GM12878 (cell line): ENCODE measurements at regions not wholly inside any gene's neighbourhood (a gene's known extent, or its start where the extent isn't known, plus 50 kb on each side); places are given as distances from the start of the nearest gene placed in this dataset.

Source experiments
- ATAC-seq: fragments of 200-7000 bp; cut with Tn5 transposase; 3 replicates; pipeline ENCODE4 v1.9.1; 2020; ENCODE audit warnings: mild to moderate bottlenecking, moderate library complexity
- BruUV-seq: library from RNA; stranded (reverse); fragments of 400-500 nt; replicated peaks from 2 replicates; lab custom pipeline; 2021; lab: Mats Ljungman, UMichigan
- CTCF ChIA-PET: fragments of 300-600 bp; sonication (Branson Sonifier 250); formaldehyde crosslinking; extraction: SDS; loops from one replicate; lab custom pipeline; 2021; ENCODE audit warnings: inconsistent platforms; lab: Yijun Ruan, JAX
- POLR2A ChIA-PET: fragments of 350-600 bp; formaldehyde crosslinking; extraction: SDS; loops from one replicate; lab custom pipeline; 2021; ENCODE audit warnings: inconsistent platforms; lab: Charles Lee
- RAD21 ChIA-PET: fragments of 300-600 bp; sonication (Branson Sonifier 250); formaldehyde crosslinking; loops from one replicate; lab custom pipeline; 2023; ENCODE audit warnings: antibody characterized with exemption; ENCODE audit not compliant: unreplicated experiment; lab: Charles Lee
- SMC1A ChIA-PET: fragments of 300-600 bp; sonication (Branson Sonifier 250); formaldehyde crosslinking; loops from one replicate; lab custom pipeline; 2023; ENCODE audit not compliant: unreplicated experiment, uncharacterized antibody; lab: Charles Lee
- DNase-seq: peaks from one replicate; pipeline ENCODE4 v3.0.0-alpha.2; 2011; ENCODE audit warnings: low read depth, low spot score
- FAIRE-seq: peaks from 3 replicates; lab custom pipeline; 2011; peaks lifted over from hg19 to GRCh38; lab: Jason Lieb, UNC
- H2AFZ ChIP-seq: 2 replicates; pipeline ENCODE4 v1.6.0; 2011; ENCODE audit warnings: low read depth, low read length, control low read depth; ENCODE audit not compliant: control insufficient read depth
- H3K27ac ChIP-seq: 2 replicates; pipeline ENCODE4 v1.5.1; 2011; ENCODE audit warnings: control low read depth; ENCODE audit not compliant: control insufficient read depth, insufficient read depth
- H3K27me3 ChIP-seq, 2 experiments: replicated peaks in 1 of 2; 2 replicates each; pipeline versions ENCODE4 v1.6.0 to v1.6.1; 2011; ENCODE audit warnings: low read length in 1 of 2; ENCODE audit not compliant: control insufficient read depth in 2 of 2, insufficient read depth in 2 of 2
- H3K36me3 ChIP-seq, 2 experiments: 2 replicates each; pipeline ENCODE4 v1.5.1; 2011; ENCODE audit warnings: low read length in 1 of 2; ENCODE audit not compliant: control insufficient read depth in 2 of 2, insufficient read depth in 2 of 2
- H3K4me1 ChIP-seq: 2 replicates; pipeline ENCODE4 v1.6.1; 2011; ENCODE audit warnings: mild to moderate bottlenecking, low read length, moderate library complexity, mixed read lengths; ENCODE audit not compliant: control insufficient read depth, insufficient read depth
- H3K4me2 ChIP-seq: 2 replicates; pipeline ENCODE4 v1.6.0; 2011; ENCODE audit warnings: control low read depth; ENCODE audit not compliant: control insufficient read depth, insufficient read depth
- H3K4me3 ChIP-seq: fragments of 200-600 bp; sonication (generic); 2 replicates; pipeline ENCODE4 v1.5.1; 2016
- H3K79me2 ChIP-seq: 2 replicates; pipeline ENCODE4 v1.6.0; 2011; ENCODE audit warnings: low read length; ENCODE audit not compliant: control insufficient read depth, insufficient read depth
- H3K9ac ChIP-seq: 2 replicates; pipeline ENCODE4 v1.8.0; 2011; ENCODE audit warnings: low read length, control low read depth, mixed read lengths; ENCODE audit not compliant: control insufficient read depth, insufficient read depth
- H3K9me3 ChIP-seq: replicated peaks from 3 replicates; pipeline ENCODE4 v1.5.1; 2011; ENCODE audit warnings: mild to moderate bottlenecking, low read length; ENCODE audit not compliant: control insufficient read depth, insufficient read depth
- H4K20me1 ChIP-seq: 2 replicates; pipeline ENCODE4 v1.6.0; 2011; ENCODE audit not compliant: control insufficient read depth, insufficient read depth
- CEBPZ ChIP-seq: fragments of 150-350 bp; IDR thresholded peaks from 2 replicates; pipeline ENCODE4 v1.6.1; 2016; ENCODE audit warnings: low read depth, low read length
- DPF2 ChIP-seq: fragments of 450-650 bp; IDR thresholded peaks from 2 replicates; pipeline ENCODE4 v1.6.1; 2017; ENCODE audit warnings: mild to moderate bottlenecking
- MAX ChIP-seq: IDR thresholded peaks from 2 replicates; pipeline ENCODE4 v1.6.1; 2012; ENCODE audit warnings: low read depth, low read length, improper control_type of control experiment
- PAX8 ChIP-seq: fragments of 450-650 bp; IDR thresholded peaks from 2 replicates; pipeline ENCODE4 v1.6.1; 2017; ENCODE audit warnings: mild to moderate bottlenecking, moderate library complexity
- POLR2AphosphoS5 ChIP-seq: IDR thresholded peaks from 2 replicates; pipeline ENCODE4 v1.6.1; 2011; ENCODE audit warnings: mild to moderate bottlenecking, low read length, inconsistent platforms
- ZNF24 ChIP-seq: fragments of 450-650 bp; IDR thresholded peaks from 2 replicates; pipeline ENCODE4 v1.6.1; 2017; ENCODE audit warnings: antibody characterized with exemption, mild to moderate bottlenecking
- ZNF622 ChIP-seq: fragments of 450-650 bp; IDR thresholded peaks from 2 replicates; pipeline ENCODE4 v1.6.1; 2017; ENCODE audit warnings: mild to moderate bottlenecking, inconsistent platforms
- WGBS: methylation state at CpG from one replicate; pipeline ENCODE4 v1.1.6; 2016; ENCODE audit warnings: low lambda C conversion rate; ENCODE audit not compliant: insufficient replicate concordance, insufficient coverage; ENCODE audit errors: missing lambda C conversion rate; 5-methylcytosine and 5-hydroxymethylcytosine counted together
- in situ Hi-C: fragments of 300-500 bp; cut with MboI; formaldehyde crosslinking; loops from 9 replicates; pipeline ENCODE4 v1.14.3; 2018; ENCODE audit warnings: mixed read lengths
- intact Hi-C: fragments of 100-400 bp; cut with micrococcal nuclease; formaldehyde crosslinking; loops from one replicate; pipeline ENCODE4 v1.14.2; 2022; ENCODE audit not compliant: unreplicated experiment

GRCh38 chr6:166738386-166739116 is 111.5 kb upstream of the RPS6KA2 start:
- TF ChIP-seq MAX (no peak), POLR2AphosphoS5 (no peak), DPF2 (no peak), ZNF24 (no peak), PAX8 (no peak), ZNF622 (no peak), CEBPZ (no peak)
- Histone ChIP-seq H2AFZ (no peak overlapping the region), H3K4me3 (no peak overlapping the region), H3K36me3 (no peaks in the 10 kb centered on the region), H3K9me3 (no peaks in the 10 kb centered on the region), H3K4me1 (no peaks in the 10 kb centered on the region), H3K79me2 (no peaks in the 10 kb centered on the region), H3K27me3 (peaks cover 0 to 3% of the 10 kb centered on the region in 2 experiments; a peak in 2 of 4 replicates), H3K4me2 (no peak overlapping the region), H4K20me1 (no peaks in the 10 kb centered on the region), H3K27ac (no peak overlapping the region), H3K9ac (no peak overlapping the region)
- DNase-seq (no peak), FAIRE-seq (no peak), ATAC-seq (no peak)
- SMC1A ChIA-PET, result interaction anchor here (0.9 kb wide), 1 partner anchor 28 kb away, joined by 3 read pairs; no protein-coding TSS in a partner anchor
- intact Hi-C loops, result no loop called here
- CTCF ChIA-PET, result interaction anchor here (1.0 to 1.1 kb wide), 2 partner anchors 10 to 37 kb away, joined by 3 read pairs; no protein-coding TSS in a partner anchor
- BruUV-seq, result no TSS peak
- 56% methylated on average over 7 of the region's 7 CpGs for WGBS
- RAD21 ChIA-PET, result no interaction called here
- in situ Hi-C loops, result no loop called here
- POLR2A ChIA-PET, result no interaction called here
